ENCODE measurements at regions not wholly inside any gene's neighbourhood (a gene's known extent, or its start where the extent isn't known, plus 50 kb on each side); places are given as distances from the start of the nearest gene placed in this dataset.

DNA sequence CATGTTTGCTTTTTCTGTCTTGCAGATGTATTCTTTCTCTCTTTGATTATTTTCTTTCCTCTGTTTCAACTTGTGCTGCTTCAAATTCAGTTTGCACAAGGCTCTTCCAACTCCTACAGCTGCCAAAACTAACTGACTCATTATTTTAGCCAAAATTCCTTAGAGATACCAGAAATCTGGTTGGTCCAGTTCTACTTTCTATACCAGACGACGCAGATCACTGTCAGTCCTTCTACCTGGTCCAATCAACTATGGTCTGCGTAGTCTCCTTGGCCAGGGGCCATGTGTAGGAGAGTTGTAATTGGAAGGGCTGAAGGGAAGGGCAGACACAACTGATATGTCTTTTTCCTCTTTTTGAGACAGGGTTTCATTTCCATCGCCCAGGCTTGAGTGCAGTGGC lies 51.9 kb upstream of the JAK2 start:
- TF ChIP-seq, protein P1, sequence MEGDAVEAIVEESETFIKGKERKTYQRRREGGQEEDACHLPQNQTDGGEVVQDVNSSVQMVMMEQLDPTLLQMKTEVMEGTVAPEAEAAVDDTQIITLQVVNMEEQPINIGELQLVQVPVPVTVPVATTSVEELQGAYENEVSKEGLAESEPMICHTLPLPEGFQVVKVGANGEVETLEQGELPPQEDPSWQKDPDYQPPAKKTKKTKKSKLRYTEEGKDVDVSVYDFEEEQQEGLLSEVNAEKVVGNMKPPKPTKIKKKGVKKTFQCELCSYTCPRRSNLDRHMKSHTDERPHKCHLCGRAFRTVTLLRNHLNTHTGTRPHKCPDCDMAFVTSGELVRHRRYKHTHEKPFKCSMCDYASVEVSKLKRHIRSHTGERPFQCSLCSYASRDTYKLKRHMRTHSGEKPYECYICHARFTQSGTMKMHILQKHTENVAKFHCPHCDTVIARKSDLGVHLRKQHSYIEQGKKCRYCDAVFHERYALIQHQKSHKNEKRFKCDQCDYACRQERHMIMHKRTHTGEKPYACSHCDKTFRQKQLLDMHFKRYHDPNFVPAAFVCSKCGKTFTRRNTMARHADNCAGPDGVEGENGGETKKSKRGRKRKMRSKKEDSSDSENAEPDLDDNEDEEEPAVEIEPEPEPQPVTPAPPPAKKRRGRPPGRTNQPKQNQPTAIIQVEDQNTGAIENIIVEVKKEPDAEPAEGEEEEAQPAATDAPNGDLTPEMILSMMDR (IDR thresholded peaks at IDR 0.05) = no peak
- TF ChIP-seq POLR2A (IDR thresholded peaks at IDR 0.05) = no peak

Measured in uterus (tissue), 2 donors.